ENCODE measurements at regions not wholly inside any gene's neighbourhood (a gene's known extent, or its start where the extent isn't known, plus 50 kb on each side); places are given as distances from the start of the nearest gene placed in this dataset.
A peak's percentile ranks its signal among the peaks of the same experiment; 100 is the strongest.

GRCh38 chr6:168196881-168197635 is 118.0 kb upstream of the FRMD1 start:
- H2BK5ac ChIP-seq (ENCODE audit: low read depth, low read length, poor library complexity, severe bottlenecking): no peak overlapping the region
- no peak overlapping the region for H3K18ac ChIP-seq (ENCODE audit: low read depth in 1 of 2, low read length in 2 of 2)
- H3K23ac ChIP-seq (ENCODE audit: low read length in 2 of 2): no peak overlapping the region
- H3K79me1 ChIP-seq (replicated peaks; ENCODE audit: low read length, poor library complexity, severe bottlenecking): no peaks in the 10 kb centered on the region
- H3K14ac ChIP-seq (ENCODE audit: low read length in 2 of 2): no peak overlapping the region
- no peak overlapping the region for H3K4me2 ChIP-seq (ENCODE audit: low read length, poor library complexity, severe bottlenecking)
- no peak overlapping the region for H3K9ac ChIP-seq (ENCODE audit: low read length)
- H3K27me3 ChIP-seq (ENCODE audit: control insufficient read depth in 1 of 2, insufficient read depth in 1 of 2, low read length in 2 of 2): peaks cover 50 to 70% of the 10 kb centered on the region in 2 experiments
- H4K8ac ChIP-seq (ENCODE audit: low read length): no peak overlapping the region
- no peak overlapping the region for H3K4ac ChIP-seq (ENCODE audit: low read depth in 1 of 2, low read length in 2 of 2)
- no peak overlapping the region for H3K4me3 ChIP-seq (ENCODE audit: insufficient read depth in 1 of 2, low read depth in 1 of 2, low read length in 2 of 2)
- no peak for DNase-seq
- peaks cover 12% of the 10 kb centered on the region for H3K4me1 ChIP-seq (ENCODE audit: control insufficient read depth, insufficient read depth, low read depth, low read length)
- H3K9me3 ChIP-seq (ENCODE audit: control insufficient read depth, low read length): no peaks in the 10 kb centered on the region
- H2AK5ac ChIP-seq (ENCODE audit: low read length, severe bottlenecking): no peak overlapping the region
- H2BK120ac ChIP-seq (ENCODE audit: low read depth, low read length): no peak overlapping the region
- H2AFZ ChIP-seq (ENCODE audit: low read depth, low read length): no peak overlapping the region
- WGBS: 90% methylated on average over 25 of the region's 25 CpGs
- H2BK15ac ChIP-seq (ENCODE audit: low read depth, poor library complexity, severe bottlenecking): no peak overlapping the region
- no peak overlapping the region for H3K27ac ChIP-seq (ENCODE audit: low read length, poor library complexity, severe bottlenecking)
- no peaks in the 10 kb centered on the region for H3K36me3 ChIP-seq (ENCODE audit: control insufficient read depth in 1 of 2, insufficient read depth in 2 of 2, low read depth in 1 of 2, low read length in 2 of 2)
- H2BK12ac ChIP-seq (ENCODE audit: low read length in 2 of 2): no peak overlapping the region
- peak overlapping the region; percentile 20 for H4K91ac ChIP-seq (ENCODE audit: low read length)

GRCh38 chr6:168196385-168196860 is 117.4 kb upstream of the FRMD1 start:
- Histone ChIP-seq H3K9ac (ENCODE audit: low read length) (no peak overlapping the region), H3K27ac (ENCODE audit: low read length, poor library complexity, severe bottlenecking) (no peak overlapping the region), H3K4me3 (ENCODE audit: insufficient read depth in 1 of 2, low read depth in 1 of 2, low read length in 2 of 2) (no peak overlapping the region), H2AFZ (ENCODE audit: low read depth, low read length) (no peak overlapping the region), H3K79me1 (replicated peaks; ENCODE audit: low read length, poor library complexity, severe bottlenecking) (no peaks in the 10 kb centered on the region), H3K18ac (ENCODE audit: low read depth in 1 of 2, low read length in 2 of 2) (no peak overlapping the region), H3K14ac (ENCODE audit: low read length in 2 of 2) (no peak overlapping the region), H3K23ac (ENCODE audit: low read length in 2 of 2) (no peak overlapping the region), H3K4me2 (ENCODE audit: low read length, poor library complexity, severe bottlenecking) (no peak overlapping the region), H3K4me1 (ENCODE audit: control insufficient read depth, insufficient read depth, low read depth, low read length) (peaks cover 12% of the 10 kb centered on the region), H2AK5ac (ENCODE audit: low read length, severe bottlenecking) (no peak overlapping the region), H2BK120ac (ENCODE audit: low read depth, low read length) (no peak overlapping the region), H4K91ac (ENCODE audit: low read length) (no peak overlapping the region), H3K4ac (ENCODE audit: low read depth in 1 of 2, low read length in 2 of 2) (no peak overlapping the region), H4K8ac (ENCODE audit: low read length) (no peak overlapping the region), H2BK15ac (ENCODE audit: low read depth, poor library complexity, severe bottlenecking) (no peak overlapping the region), H3K9me3 (ENCODE audit: control insufficient read depth, low read length) (no peaks in the 10 kb centered on the region), H3K27me3 (ENCODE audit: control insufficient read depth in 1 of 2, insufficient read depth in 1 of 2, low read length in 2 of 2) (peaks cover 57 to 76% of the 10 kb centered on the region in 2 experiments), H2BK5ac (ENCODE audit: low read depth, low read length, poor library complexity, severe bottlenecking) (no peak overlapping the region), H3K36me3 (ENCODE audit: control insufficient read depth in 1 of 2, insufficient read depth in 2 of 2, low read depth in 1 of 2, low read length in 2 of 2) (no peaks in the 10 kb centered on the region), H2BK12ac (ENCODE audit: low read length in 2 of 2) (no peak overlapping the region)
- DNase-seq: no peak
- WGBS: 83% methylated on average over 14 of the region's 14 CpGs

DNA sequence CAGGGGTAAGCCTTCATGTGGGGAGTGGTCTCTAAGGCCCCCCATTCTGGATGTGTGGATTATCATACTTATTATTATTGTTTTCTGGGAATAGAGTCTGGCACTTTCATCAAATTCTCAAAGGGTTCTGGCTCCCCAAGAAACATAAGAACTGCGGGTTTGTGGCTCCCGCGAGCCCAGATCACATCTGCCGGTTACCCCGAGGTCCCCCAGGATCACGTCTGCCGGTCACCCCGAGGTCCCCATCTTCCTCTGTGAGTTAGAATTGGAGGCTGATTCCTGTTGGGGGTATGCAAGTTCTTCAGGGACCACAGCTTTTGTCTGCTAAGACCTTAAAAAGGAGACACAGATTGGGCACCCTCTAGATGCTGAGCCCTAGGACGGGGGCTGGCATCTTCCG is 116.7 kb upstream of the FRMD1 start:
- Histone ChIP-seq H2AK5ac (ENCODE audit: low read length, severe bottlenecking) (no peak overlapping the region), H3K27ac (ENCODE audit: low read length, poor library complexity, severe bottlenecking) (no peak overlapping the region), H3K9me3 (ENCODE audit: control insufficient read depth, low read length) (no peaks in the 10 kb centered on the region), H3K4me1 (ENCODE audit: control insufficient read depth, insufficient read depth, low read depth, low read length) (peaks cover 12% of the 10 kb centered on the region), H4K8ac (ENCODE audit: low read length) (no peak overlapping the region), H2BK12ac (ENCODE audit: low read length in 2 of 2) (no peak overlapping the region), H3K18ac (ENCODE audit: low read depth in 1 of 2, low read length in 2 of 2) (no peak overlapping the region), H3K4me2 (ENCODE audit: low read length, poor library complexity, severe bottlenecking) (no peak overlapping the region), H3K14ac (ENCODE audit: low read length in 2 of 2) (no peak overlapping the region), H3K4me3 (ENCODE audit: insufficient read depth in 1 of 2, low read depth in 1 of 2, low read length in 2 of 2) (no peak overlapping the region), H2BK15ac (ENCODE audit: low read depth, poor library complexity, severe bottlenecking) (no peak overlapping the region), H3K79me1 (replicated peaks; ENCODE audit: low read length, poor library complexity, severe bottlenecking) (no peaks in the 10 kb centered on the region), H2AFZ (ENCODE audit: low read depth, low read length) (no peak overlapping the region), H2BK120ac (ENCODE audit: low read depth, low read length) (no peak overlapping the region), H3K23ac (ENCODE audit: low read length in 2 of 2) (no peak overlapping the region), H3K4ac (ENCODE audit: low read depth in 1 of 2, low read length in 2 of 2) (no peak overlapping the region), H4K91ac (ENCODE audit: low read length) (no peak overlapping the region), H3K9ac (ENCODE audit: low read length) (no peak overlapping the region), H2BK5ac (ENCODE audit: low read depth, low read length, poor library complexity, severe bottlenecking) (no peak overlapping the region), H3K36me3 (ENCODE audit: control insufficient read depth in 1 of 2, insufficient read depth in 2 of 2, low read depth in 1 of 2, low read length in 2 of 2) (no peaks in the 10 kb centered on the region), H3K27me3 (ENCODE audit: control insufficient read depth in 1 of 2, insufficient read depth in 1 of 2, low read length in 2 of 2) (peaks cover 60 to 79% of the 10 kb centered on the region in 2 experiments)
- no peak for DNase-seq
- WGBS: 97% methylated on average over 10 of the region's 10 CpGs

DNA sequence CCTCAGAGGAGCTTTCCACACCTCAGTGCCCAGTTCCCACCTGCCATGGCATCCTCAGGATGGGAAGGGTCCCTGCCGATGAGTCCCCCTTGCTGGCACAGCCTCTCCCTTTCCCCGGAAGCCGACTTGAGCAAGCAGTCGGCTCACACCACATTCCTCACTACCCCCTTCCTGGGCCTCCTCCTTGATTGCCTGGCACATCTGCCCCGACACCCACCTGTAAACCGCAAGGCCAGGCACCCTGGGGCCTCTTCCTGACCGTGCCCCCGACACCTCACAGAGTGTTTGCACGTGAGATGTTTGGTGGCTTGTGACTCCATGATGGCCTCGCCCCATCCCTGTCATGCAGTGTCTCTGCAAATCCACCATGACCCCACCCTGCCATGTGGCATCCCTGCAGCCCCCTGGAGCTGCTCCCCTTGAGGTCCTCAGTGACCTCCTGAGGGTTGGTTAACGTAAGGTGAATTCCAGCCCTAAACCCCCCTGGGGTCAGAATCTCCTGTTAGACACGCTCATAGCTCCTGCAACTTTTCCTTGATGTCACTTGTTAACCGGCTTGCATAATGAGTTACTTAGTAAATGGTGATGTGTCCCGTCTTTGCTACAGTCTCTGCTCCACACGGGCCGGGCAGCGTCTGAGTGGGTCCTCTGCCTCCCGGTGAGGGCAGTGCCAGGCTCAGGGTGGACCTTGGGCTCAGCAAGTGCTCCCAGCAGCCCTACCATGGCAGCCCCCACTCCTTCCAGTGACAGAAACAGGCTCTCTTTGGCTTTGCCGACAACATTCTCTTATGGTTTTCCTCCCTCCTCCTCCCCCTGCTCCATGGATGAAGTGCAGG is 115.9 kb upstream of the FRMD1 start:
- Histone ChIP-seq H3K9me3 (ENCODE audit: control insufficient read depth, low read length) (no peaks in the 10 kb centered on the region), H4K8ac (ENCODE audit: low read length) (no peak overlapping the region), H2BK15ac (ENCODE audit: low read depth, poor library complexity, severe bottlenecking) (no peak overlapping the region), H3K9ac (ENCODE audit: low read length) (no peak overlapping the region), H3K27ac (ENCODE audit: low read length, poor library complexity, severe bottlenecking) (no peak overlapping the region), H2AFZ (ENCODE audit: low read depth, low read length) (no peak overlapping the region), H3K4me3 (ENCODE audit: insufficient read depth in 1 of 2, low read depth in 1 of 2, low read length in 2 of 2) (no peak overlapping the region), H2BK5ac (ENCODE audit: low read depth, low read length, poor library complexity, severe bottlenecking) (no peak overlapping the region), H3K27me3 (ENCODE audit: control insufficient read depth in 1 of 2, insufficient read depth in 1 of 2, low read length in 2 of 2) (peaks cover 62 to 73% of the 10 kb centered on the region in 2 experiments), H2BK120ac (ENCODE audit: low read depth, low read length) (no peak overlapping the region), H3K14ac (ENCODE audit: low read length in 2 of 2) (no peak overlapping the region), H3K23ac (ENCODE audit: low read length in 2 of 2) (no peak overlapping the region), H3K18ac (ENCODE audit: low read depth in 1 of 2, low read length in 2 of 2) (no peak overlapping the region), H2BK12ac (ENCODE audit: low read length in 2 of 2) (no peak overlapping the region), H3K36me3 (ENCODE audit: control insufficient read depth in 1 of 2, insufficient read depth in 2 of 2, low read depth in 1 of 2, low read length in 2 of 2) (no peaks in the 10 kb centered on the region), H4K91ac (ENCODE audit: low read length) (no peak overlapping the region), H3K4me1 (ENCODE audit: control insufficient read depth, insufficient read depth, low read depth, low read length) (peaks cover 12% of the 10 kb centered on the region), H3K4me2 (ENCODE audit: low read length, poor library complexity, severe bottlenecking) (peak overlapping the region; percentile 32), H3K79me1 (replicated peaks; ENCODE audit: low read length, poor library complexity, severe bottlenecking) (no peaks in the 10 kb centered on the region), H2AK5ac (ENCODE audit: low read length, severe bottlenecking) (no peak overlapping the region), H3K4ac (ENCODE audit: low read depth in 1 of 2, low read length in 2 of 2) (no peak overlapping the region)
- DNase-seq: no peak
- 89% methylated on average over 19 of the region's 19 CpGs for WGBS
